ENCODE measurements at regions not wholly inside any gene's neighbourhood (a gene's known extent, or its start where the extent isn't known, plus 50 kb on each side); places are given as distances from the start of the nearest gene placed in this dataset.

- WGBS, 5 donors = 92 to 98% (median 96%) methylated on average over 2 of the region's 2 CpGs
- no peaks in the 10 kb centered on the region for H3K9me3 ChIP-seq
- H3K27me3 ChIP-seq (replicated peaks in 1 of 7) = no peaks in the 10 kb centered on the region
- H3K27ac ChIP-seq = no peak overlapping the region
- H3K4me3 ChIP-seq = no peak overlapping the region
- intact Hi-C loops (cut with DNase I; ENCODE audit: low total_unique reads) = no loop called here
- H3K4me1 ChIP-seq = no peaks in the 10 kb centered on the region
- no peak for DNase-seq
- TF ChIP-seq POLR2A (IDR thresholded peaks at IDR 0.05) (no peak), POLR2AphosphoS5 (IDR thresholded peaks at IDR 0.05) (no peak), CTCF (IDR thresholded peaks at IDR 0.05 in 8 of 11, conservative IDR thresholded peaks at IDR 0.05 in 3 of 11) (no peak)
- H3K36me3 ChIP-seq = no peaks in the 10 kb centered on the region
These were observed 87.1 kb upstream of the ZNF281 start for GRCh38 chr1:200496937-200497336.

GRCh38 chr1:200495901-200496300, 86.1 kb upstream of the ZNF281 start:
- no peaks in the 10 kb centered on the region for H3K27me3 ChIP-seq (replicated peaks in 1 of 7)
- WGBS, 5 donors = 86 to 100% (median 96%) methylated on average over 1 of the region's 1 CpG
- no peaks in the 10 kb centered on the region for H3K9me3 ChIP-seq
- H3K4me1 ChIP-seq = no peaks in the 10 kb centered on the region
- H3K4me3 ChIP-seq = no peak overlapping the region
- no peak for DNase-seq
- H3K36me3 ChIP-seq = no peaks in the 10 kb centered on the region
- H3K27ac ChIP-seq = no peak overlapping the region
- intact Hi-C loops (cut with DNase I; ENCODE audit: low total_unique reads) = no loop called here
- TF ChIP-seq CTCF (IDR thresholded peaks at IDR 0.05 in 8 of 11, conservative IDR thresholded peaks at IDR 0.05 in 3 of 11) (no peak), POLR2AphosphoS5 (IDR thresholded peaks at IDR 0.05) (no peak), POLR2A (IDR thresholded peaks at IDR 0.05) (no peak)

- Histone ChIP-seq H3K4me3 (no peak overlapping the region), H3K27ac (no peak overlapping the region), H3K4me1 (peaks cover 0 to 6% (median 2%) of the 10 kb centered on the region in 6 donors), H3K27me3 (replicated peaks in 1 of 7) (peaks cover 0 to 7% (median 0%) of the 10 kb centered on the region in 7 donors), H3K9me3 (no peaks in the 10 kb centered on the region), H3K36me3 (no peaks in the 10 kb centered on the region)
- no peak for DNase-seq
- WGBS, 5 donors = 77 to 87% (median 82%) methylated on average over 4 of the region's 4 CpGs
- TF ChIP-seq POLR2A (IDR thresholded peaks at IDR 0.05) (no peak), CTCF (IDR thresholded peaks at IDR 0.05 in 8 of 11, conservative IDR thresholded peaks at IDR 0.05 in 3 of 11) (no peak), POLR2AphosphoS5 (IDR thresholded peaks at IDR 0.05) (no peak)
- intact Hi-C loops (cut with DNase I; ENCODE audit: low total_unique reads) = no loop called here
These were observed 83.5 kb upstream of the ZNF281 start for GRCh38 chr1:200493344-200493743.

GRCh38 chr1:200491103-200491502, 81.3 kb upstream of the ZNF281 start:
- DNase-seq = no peak
- Histone ChIP-seq H3K4me1 (peaks cover 0 to 8% (median 2%) of the 10 kb centered on the region in 6 donors), H3K36me3 (no peaks in the 10 kb centered on the region), H3K9me3 (no peaks in the 10 kb centered on the region), H3K27ac (no peak overlapping the region), H3K27me3 (replicated peaks in 1 of 7) (peaks cover 0 to 7% (median 0%) of the 10 kb centered on the region in 7 donors), H3K4me3 (no peak overlapping the region)
- 63 to 84% (median 75%) methylated on average over 2 of the region's 2 CpGs for WGBS, 5 donors
- intact Hi-C loops (cut with DNase I; ENCODE audit: low total_unique reads) = no loop called here
- TF ChIP-seq POLR2AphosphoS5 (IDR thresholded peaks at IDR 0.05) = no peak
- TF ChIP-seq POLR2A (IDR thresholded peaks at IDR 0.05) = no peak
- TF ChIP-seq CTCF (IDR thresholded peaks at IDR 0.05 in 8 of 11, conservative IDR thresholded peaks at IDR 0.05 in 3 of 11) = no peak

All from spleen (tissue), 11 donors.